Hepatocyte (in vitro differentiated cells): ENCODE measurements at regions not wholly inside any gene's neighbourhood (a gene's known extent, or its start where the extent isn't known, plus 50 kb on each side); places are given as distances from the start of the nearest gene placed in this dataset.

Experiments
- CTCF ChIP-seq: fragments of 200-600 bp; sonication (generic); IDR thresholded peaks from 2 replicates; pipeline ENCODE4 v1.5.1; 2016; ENCODE audit warnings: antibody characterized with exemption, mild to moderate bottlenecking; ENCODE audit not compliant: poor library complexity
- EZH2 ChIP-seq: fragments of 200-600 bp; sonication (generic); IDR thresholded peaks from 2 replicates; pipeline ENCODE4 v1.6.1; 2016; ENCODE audit warnings: antibody characterized with exemption, mild to moderate bottlenecking, borderline replicate concordance
- EZH2phosphoT487 ChIP-seq: fragments of 200-600 bp; sonication (generic); IDR thresholded peaks from one replicate; pipeline ENCODE4 v1.6.1; 2018; ENCODE audit warnings: antibody characterized with exemption, mild to moderate bottlenecking, low read depth, moderate library complexity; ENCODE audit not compliant: unreplicated experiment, severe bottlenecking

- no peak for TF ChIP-seq CTCF
- no peak for TF ChIP-seq EZH2
- no peak for TF ChIP-seq EZH2phosphoT487
Measured at GRCh38 chr2:126835261-126835660, 63.4 kb upstream of the TEX51 start.
